ENCODE measurements at regions not wholly inside any gene's neighbourhood (a gene's known extent, or its start where the extent isn't known, plus 50 kb on each side); places are given as distances from the start of the nearest gene placed in this dataset.
"Not testable (repeated sequence)": the region's sequence is repeated elsewhere in the genome, so short reads cannot be mapped to it uniquely, and the experiment has no call there.

- TF ChIP-seq, protein P1, sequence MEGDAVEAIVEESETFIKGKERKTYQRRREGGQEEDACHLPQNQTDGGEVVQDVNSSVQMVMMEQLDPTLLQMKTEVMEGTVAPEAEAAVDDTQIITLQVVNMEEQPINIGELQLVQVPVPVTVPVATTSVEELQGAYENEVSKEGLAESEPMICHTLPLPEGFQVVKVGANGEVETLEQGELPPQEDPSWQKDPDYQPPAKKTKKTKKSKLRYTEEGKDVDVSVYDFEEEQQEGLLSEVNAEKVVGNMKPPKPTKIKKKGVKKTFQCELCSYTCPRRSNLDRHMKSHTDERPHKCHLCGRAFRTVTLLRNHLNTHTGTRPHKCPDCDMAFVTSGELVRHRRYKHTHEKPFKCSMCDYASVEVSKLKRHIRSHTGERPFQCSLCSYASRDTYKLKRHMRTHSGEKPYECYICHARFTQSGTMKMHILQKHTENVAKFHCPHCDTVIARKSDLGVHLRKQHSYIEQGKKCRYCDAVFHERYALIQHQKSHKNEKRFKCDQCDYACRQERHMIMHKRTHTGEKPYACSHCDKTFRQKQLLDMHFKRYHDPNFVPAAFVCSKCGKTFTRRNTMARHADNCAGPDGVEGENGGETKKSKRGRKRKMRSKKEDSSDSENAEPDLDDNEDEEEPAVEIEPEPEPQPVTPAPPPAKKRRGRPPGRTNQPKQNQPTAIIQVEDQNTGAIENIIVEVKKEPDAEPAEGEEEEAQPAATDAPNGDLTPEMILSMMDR (IDR thresholded peaks at IDR 0.05), result not testable (repeated sequence)
- TF ChIP-seq POLR2A (IDR thresholded peaks at IDR 0.05), result not testable (repeated sequence)
Measured at GRCh38 chr5:9752670-9753069, 122.5 kb upstream of the TAS2R1 start.

Data from uterus (tissue), 2 donors.